Activated CD4-positive, CD25-positive, alpha-beta regulatory T cell treated with anti-CD3 and anti-CD28 coated beads, Interleukin-2, amount 50 U/mL, for 72 hours (primary cell): ENCODE measurements at regions not wholly inside any gene's neighbourhood (a gene's known extent, or its start where the extent isn't known, plus 50 kb on each side); places are given as distances from the start of the nearest gene placed in this dataset.

ENCODE experiments used
- DNase-seq: peaks from one replicate; pipeline ENCODE4 v3.0.0; 2021

- no peak for DNase-seq
These were observed 1279.0 kb upstream of the LRRTM1 start for GRCh38 chr2:81583311-81584108.

- no peak for DNase-seq
These were observed 1272.2 kb upstream of the LRRTM1 start for GRCh38 chr2:81576713-81577112.

- DNase-seq, result no peak
These were observed 1246.6 kb upstream of the LRRTM1 start for GRCh38 chr2:81551040-81551634.

DNA sequence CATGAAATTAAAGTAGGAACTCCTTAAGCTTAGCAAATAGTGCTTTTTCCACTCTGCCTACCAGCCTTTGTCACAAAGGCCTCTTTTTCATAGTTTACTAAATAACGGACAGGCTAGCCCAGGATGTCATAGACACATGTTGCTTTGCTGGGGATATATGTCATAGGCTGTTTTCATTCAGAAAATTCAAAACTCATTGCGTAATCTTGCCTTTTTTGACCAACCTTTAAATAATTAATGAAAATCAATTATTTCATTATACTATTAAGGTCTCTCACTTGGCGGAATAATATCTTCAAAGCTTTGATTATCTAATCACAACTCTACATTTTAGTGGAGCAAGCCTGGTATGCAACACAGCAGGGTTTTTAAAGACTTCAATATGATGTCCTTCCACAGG lies 1245.7 kb upstream of the LRRTM1 start:
- no peak for DNase-seq

DNA sequence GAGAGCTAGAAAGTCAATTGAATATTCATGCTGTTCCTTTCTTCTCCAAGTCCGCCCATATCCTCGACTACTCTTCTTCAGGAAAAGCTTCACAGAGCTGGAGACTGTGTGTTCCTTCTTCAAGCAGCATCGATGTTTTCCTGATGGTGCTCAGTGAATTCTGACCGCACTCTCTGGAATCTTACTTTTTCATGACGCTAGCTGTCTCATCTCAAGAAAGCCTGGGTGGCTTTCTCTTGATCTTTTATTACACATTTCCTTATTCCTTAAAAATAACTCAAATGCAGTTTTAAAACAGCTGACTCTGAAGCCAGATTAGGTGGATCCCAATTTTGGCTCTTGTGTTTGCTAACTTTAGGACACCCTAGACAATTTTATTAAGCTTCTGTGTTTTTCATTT lies 1245.1 kb upstream of the LRRTM1 start:
- DNase-seq, result no peak

DNA sequence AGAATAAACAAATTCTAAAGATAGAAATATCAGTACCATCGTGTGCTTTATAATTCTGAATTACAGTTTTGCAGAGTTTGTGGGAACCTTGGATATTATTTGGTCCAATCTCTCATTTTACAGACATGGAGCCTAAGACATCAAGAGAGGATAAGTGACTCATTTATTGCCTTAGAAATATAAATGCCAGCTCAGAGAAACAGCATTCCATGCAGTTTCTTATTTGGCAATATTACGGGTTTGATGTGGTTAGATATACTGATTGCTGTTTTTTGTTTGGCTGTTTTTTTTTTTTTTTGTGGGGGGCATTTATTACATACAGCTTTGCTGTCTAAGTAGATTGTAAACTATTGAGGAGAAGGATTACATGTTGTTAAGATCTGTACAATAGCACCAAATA lies 1241.1 kb upstream of the LRRTM1 start:
- DNase-seq, result no peak

GRCh38 chr2:81542119-81542518 lies 1237.6 kb upstream of the LRRTM1 start:
- DNase-seq, result no peak

DNA sequence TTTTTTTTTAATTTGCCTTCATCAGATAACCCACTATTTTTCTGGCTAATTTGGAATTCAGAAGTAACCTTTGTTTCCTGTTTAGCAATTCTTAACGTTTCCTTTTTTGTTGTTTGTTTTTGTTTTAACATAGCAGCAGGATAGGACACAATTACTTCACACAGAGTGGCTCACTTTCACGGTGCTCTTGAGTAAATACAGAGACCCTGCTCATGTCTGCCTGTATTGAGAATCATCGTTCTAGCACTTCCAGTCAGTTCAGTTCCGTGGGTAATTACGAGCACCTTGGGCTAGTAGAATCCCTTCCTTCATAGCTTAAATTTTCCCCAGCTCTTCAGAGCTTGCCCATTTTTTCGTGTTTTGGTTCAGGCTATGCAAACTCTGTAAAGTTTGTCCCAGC lies 1225.4 kb upstream of the LRRTM1 start:
- no peak for DNase-seq

- DNase-seq, result no peak
These were observed 1224.4 kb upstream of the LRRTM1 start for GRCh38 chr2:81528852-81529480.

DNA sequence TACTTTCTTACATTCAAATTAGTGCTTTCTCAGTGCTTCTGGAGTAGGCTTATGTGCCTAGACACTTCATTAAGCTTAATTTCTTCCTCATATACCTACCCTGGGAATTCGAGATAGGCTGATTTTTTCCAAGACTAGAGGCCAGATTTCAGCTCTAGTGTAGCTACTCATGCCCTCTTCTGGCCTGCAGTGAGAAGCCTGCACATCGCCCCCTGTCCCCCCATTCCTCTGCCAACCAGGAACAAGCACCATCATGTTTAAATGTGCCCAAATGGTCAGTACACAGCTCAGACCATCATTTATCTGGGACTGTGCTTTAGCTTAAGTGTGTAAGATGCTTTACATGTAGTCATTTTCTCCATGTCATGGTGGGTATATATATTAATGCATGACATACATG lies 1218.8 kb upstream of the LRRTM1 start:
- no peak for DNase-seq

- no peak for DNase-seq
These were observed 1208.8 kb upstream of the LRRTM1 start for GRCh38 chr2:81513328-81513727.

DNA sequence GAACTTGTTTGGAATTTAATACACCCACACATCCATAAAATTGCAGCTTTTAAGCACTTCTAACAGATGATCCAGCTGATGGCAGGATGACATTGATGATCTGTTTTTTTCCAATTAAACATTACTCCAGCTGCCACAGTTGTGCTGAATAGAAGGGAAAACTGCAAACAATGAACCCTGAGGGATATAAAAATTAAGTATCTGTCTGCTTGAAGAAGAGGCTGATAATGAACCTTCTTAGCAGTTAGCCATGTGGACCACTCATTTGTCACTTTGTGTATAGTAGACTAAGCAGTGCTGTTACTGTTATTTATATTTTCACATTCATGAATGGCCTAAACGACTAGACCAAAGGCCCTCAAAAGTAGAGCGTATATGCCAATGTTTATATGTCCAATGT lies 1201.0 kb upstream of the LRRTM1 start:
- no peak for DNase-seq

GRCh38 chr2:81495556-81495955 lies 1191.0 kb upstream of the LRRTM1 start:
- no peak for DNase-seq

DNA sequence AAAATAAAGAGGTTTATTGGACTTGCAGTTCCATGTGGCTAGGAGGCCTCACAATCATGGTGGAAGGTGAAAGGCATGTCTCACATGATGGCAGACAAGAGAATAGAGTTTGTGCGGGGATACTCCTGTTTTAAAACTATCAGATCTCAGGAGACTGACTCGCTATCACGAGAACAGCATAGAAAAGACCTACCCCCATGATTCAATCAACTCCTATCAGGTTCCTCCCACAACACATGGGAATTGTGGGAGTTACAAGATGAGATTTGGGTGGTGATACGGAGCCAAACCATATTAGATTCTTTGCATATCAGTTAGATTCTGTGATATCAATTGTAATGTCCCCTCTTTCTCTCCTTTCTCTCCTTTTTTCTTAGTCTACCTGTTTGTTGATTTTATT lies 1178.7 kb upstream of the LRRTM1 start:
- DNase-seq, result no peak

GRCh38 chr2:81481994-81482368 lies 1177.4 kb upstream of the LRRTM1 start:
- no peak for DNase-seq

DNA sequence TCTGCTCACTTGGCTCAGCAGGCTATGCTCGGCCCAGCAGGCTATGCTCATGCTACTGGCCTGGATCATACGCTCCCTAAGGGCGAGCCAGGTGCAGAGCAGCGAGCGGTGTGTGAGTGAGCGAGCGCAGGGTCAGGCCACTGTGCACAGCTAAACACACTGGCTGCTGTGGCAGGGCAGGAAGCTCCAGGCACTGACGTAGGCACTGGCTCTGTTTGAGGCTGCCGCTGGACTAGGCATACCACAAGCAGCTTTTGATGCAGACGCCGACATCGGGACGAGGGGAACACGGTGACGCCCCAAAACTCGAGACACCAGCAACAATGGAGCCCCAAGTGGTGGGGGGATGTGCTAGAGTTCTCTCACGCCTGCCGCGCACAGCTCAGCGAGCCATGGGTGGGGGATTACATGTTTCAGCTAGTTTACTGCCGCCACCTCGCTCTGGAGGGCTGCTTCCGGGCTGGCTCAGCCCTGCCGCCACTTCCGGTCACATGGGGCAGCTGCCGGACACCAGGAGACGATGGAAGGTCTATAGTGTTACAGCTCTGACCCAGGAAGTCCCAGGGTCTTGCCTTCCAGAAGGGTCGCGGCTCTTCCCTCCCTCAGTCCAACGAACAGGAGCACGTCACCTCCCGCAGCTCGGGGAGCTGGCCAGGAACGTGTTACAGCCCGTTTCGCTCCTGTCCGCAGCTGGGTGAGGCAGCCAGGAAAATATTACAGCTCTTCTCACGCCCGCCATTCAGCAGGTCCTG lies 1176.9 kb upstream of the LRRTM1 start:
- DNase-seq, result no peak

GRCh38 chr2:81467096-81467495 lies 1162.5 kb upstream of the LRRTM1 start:
- no peak for DNase-seq

- no peak for DNase-seq
These were observed 1157.9 kb upstream of the LRRTM1 start for GRCh38 chr2:81462420-81462819.

DNA sequence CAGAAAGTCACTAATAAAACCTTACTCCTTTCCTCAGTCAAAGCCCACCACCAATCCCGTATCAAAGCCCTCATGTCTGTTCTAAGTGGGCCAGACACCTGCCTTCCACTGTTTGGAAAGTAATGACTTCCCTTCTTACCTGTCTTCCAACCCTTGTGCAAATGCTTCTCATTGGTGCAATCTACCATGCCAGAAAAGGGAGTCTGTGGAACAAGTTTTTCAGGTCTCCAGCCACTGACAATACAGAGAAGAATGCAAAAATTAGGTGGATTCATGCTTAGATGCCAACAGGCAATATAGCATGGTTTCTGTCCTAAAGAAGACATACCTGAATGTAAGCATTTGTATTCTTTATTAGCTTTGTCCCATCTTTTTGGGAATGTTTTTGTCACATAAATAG lies 1140.6 kb upstream of the LRRTM1 start:
- no peak for DNase-seq

GRCh38 chr2:81437456-81438000 lies 1133.0 kb upstream of the LRRTM1 start:
- DNase-seq, result no peak

DNA sequence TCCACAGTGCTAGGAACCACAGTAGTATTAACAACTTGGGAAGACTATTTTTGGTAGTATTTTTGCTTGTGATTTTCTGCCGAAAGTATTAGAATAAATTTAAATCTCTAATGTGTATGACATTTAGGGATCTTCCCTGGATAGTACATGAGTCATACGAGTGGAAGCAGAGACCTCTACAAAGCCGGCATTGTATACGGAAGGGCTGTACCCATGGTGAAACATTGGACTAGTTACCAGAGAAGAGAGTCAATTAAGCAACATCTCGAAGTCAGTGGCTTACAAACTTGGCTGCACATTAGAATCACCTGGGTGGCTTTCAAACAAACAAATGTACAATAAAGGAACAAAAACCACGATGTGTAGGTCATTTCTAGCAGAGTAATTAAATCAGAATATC lies 1131.7 kb upstream of the LRRTM1 start:
- DNase-seq, result no peak

- no peak for DNase-seq
These were observed 1108.1 kb upstream of the LRRTM1 start for GRCh38 chr2:81412681-81413080.

DNA sequence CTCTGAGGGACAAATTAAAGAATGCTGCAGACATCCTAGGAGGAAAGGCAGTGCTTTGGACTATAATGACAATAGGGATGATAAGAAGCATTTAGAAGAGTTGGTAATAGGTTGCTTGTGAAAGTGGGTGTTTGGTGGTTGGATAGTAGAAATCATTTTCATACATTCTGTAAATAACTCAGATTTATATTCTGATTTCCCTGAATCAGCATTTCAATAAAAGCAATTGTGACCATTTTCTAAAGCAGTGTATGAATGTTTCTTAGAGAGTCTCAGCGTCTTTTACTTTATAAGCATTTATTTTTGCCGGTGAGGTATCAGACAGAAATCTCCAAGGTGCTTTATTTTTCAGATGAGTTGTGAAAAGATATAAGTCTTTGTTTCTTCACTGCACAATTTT lies 1099.0 kb upstream of the LRRTM1 start:
- no peak for DNase-seq
